NCI-H146 treated with DMSO at 0.1 percent for 48 hours (cell line): ENCODE measurements at regions not wholly inside any gene's neighbourhood (a gene's known extent, or its start where the extent isn't known, plus 50 kb on each side); places are given as distances from the start of the nearest gene placed in this dataset.
"Not testable (repeated sequence)": the region's sequence is repeated elsewhere in the genome, so short reads cannot be mapped to it uniquely, and the experiment has no call there.

ENCODE experiments used
- DNase-seq: peaks from one replicate; lab custom pipeline; 2025; ENCODE audit not compliant: unreplicated experiment; lab: John Stamatoyannopoulos, UW

- DNase-seq: no peak
These were observed 228.0 kb downstream of the SHOX start for GRCh38 chrX:858542-859078.

- no peak for DNase-seq
These were observed 226.8 kb downstream of the SHOX start for GRCh38 chrX:857376-857775.

GRCh38 chrX:856566-857290, 226.1 kb downstream of the SHOX start:
- no peak for DNase-seq

GRCh38 chrX:853304-853703, 222.7 kb downstream of the SHOX start:
- no peak for DNase-seq

- DNase-seq: no peak
These were observed 219.9 kb downstream of the SHOX start for GRCh38 chrX:850471-850916.

DNA sequence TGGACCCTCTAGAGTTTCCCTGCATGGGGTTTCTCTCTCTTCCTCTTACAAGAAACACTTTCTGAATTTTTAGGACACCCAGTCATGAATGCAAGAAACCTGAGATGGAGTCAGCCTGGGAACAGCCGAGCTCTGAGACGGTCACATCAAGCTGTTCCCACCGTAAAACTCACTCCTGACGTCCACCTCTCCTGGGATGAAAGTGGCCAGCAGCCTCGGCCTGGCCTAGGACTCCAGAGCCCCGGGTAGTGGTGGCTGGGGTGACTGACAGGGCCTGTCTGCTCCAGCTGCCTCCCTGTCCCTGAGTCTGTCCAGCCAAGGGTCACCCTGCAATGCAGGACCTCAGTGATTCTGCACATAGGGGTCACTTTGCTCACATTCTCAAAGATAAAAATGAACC, 217.8 kb downstream of the SHOX start:
- DNase-seq: no peak

DNA sequence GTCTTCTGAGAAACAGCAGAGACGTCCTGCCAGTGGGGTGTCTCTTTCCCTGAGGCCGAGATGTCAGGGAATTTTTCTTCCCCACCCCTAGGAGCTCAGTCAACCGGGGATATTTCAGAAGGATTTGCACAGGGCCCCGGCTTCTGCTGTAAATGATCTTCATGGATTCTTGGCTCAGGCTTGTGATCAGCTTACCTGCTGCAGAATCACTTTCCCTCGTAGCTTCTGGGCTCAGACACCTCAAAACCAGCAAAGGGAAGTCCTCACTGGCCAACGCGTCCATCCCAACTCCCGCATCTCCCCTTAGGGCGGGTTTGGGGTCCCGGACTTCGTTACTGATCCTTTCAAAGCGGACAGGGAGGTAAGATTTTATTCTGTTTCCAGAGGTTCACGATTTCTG, 212.7 kb downstream of the SHOX start:
- DNase-seq: no peak

DNA sequence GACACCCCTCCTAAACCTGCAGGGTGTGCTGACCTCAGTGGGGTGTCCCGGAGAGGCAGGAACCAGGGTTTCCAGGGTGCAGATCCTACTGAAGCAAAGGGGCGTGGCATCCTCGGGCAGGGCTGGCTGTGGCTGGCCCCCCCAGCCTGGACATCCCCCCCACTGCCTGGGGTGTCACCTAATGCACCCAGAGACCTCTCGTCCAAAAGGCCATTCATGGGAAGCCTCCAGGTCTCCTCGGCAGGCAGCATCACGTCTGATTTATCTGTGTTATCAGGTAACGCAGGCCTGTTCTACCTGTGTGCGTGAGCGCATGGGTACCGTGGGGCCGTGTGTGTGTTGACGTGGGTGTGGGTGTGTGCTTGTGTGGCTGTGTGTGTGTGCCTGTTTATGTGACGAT, 210.0 kb downstream of the SHOX start:
- DNase-seq: no peak

GRCh38 chrX:838666-839065, 208.1 kb downstream of the SHOX start:
- DNase-seq: not testable (repeated sequence)

GRCh38 chrX:835857-836256, 205.3 kb downstream of the SHOX start:
- DNase-seq: not testable (repeated sequence)

- DNase-seq: no peak
These were observed 199.9 kb downstream of the SHOX start for GRCh38 chrX:830532-830931.

GRCh38 chrX:829145-829544, 198.6 kb downstream of the SHOX start:
- DNase-seq: no peak

- DNase-seq: no peak
These were observed 197.9 kb downstream of the SHOX start for GRCh38 chrX:828411-828959.

GRCh38 chrX:826448-826847, 195.9 kb downstream of the SHOX start:
- no peak for DNase-seq

GRCh38 chrX:825991-826390, 195.4 kb downstream of the SHOX start:
- no peak for DNase-seq

DNA sequence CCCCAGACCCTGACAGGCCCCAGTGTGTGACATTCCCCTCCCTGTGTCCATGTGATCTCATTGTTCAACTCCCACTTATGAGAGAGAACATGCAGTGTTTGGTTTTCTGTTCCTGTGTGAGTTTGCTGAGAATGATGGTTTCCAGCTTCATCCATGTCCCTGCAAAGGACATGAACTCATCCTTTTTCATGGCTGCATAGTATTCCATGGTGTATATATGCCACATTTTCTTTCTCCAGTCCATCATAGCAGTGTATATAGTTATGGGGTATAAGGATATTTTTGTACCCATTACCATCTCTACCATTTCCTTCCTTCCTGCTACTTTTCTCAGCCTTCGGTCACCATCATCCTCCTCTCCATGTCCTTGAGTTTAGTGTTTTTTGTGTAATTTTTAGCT, 192.5 kb downstream of the SHOX start:
- not testable (repeated sequence) for DNase-seq

DNA sequence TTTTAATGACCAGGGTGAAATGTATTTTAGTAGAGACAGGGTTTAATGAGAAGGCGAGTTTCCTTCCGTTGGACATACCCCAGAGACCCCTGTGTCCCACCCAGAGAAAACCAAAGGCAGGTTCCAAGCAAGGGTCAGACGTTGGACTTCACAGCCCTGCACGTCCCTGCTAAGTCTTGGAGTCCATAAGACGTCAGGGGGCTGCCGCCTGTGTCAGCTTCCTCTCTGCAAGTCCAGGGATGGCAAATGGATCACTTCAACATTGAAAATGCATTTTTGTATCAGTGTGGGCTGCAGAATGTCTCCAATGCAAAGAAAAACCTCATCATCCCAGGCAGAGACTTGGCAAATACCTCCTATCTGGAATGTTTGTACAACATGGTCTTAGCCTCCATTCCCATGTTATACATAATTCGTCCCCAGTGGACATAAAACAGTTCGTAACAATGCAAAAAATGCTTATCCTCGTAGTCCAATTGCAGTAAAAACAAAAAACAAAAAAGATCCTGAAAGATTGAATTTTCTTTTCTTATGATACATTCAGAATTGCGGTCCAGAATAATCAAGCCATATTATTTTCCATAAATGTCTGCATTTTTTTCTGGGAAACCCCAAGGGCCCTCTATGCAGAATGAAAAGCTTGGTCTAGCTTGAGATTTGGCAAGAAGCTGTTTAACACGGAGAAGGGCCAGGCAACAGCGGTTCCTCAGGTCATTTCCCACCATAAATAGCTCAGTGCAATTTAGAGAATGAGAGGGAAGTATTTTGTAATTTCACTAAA, 190.9 kb downstream of the SHOX start:
- no peak for DNase-seq

DNA sequence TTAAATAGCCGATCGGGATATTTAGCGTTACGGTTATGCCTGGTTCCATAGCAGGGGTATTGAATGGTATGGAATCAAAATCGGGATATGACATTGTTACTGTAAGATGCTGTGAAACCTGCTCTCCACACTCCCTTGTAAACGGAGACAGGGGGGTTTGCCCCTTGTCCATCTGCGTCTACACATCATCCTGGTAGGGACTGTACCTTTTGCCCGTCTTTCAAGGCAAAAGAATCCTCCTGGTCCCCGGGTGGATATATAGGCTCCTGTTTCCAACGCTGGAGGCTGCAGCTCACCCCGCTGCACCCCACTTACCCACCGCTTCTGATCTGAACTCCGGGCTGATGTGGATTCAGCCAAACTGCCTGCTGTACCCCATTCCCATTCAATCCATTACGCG, 189.1 kb downstream of the SHOX start:
- no peak for DNase-seq

DNA sequence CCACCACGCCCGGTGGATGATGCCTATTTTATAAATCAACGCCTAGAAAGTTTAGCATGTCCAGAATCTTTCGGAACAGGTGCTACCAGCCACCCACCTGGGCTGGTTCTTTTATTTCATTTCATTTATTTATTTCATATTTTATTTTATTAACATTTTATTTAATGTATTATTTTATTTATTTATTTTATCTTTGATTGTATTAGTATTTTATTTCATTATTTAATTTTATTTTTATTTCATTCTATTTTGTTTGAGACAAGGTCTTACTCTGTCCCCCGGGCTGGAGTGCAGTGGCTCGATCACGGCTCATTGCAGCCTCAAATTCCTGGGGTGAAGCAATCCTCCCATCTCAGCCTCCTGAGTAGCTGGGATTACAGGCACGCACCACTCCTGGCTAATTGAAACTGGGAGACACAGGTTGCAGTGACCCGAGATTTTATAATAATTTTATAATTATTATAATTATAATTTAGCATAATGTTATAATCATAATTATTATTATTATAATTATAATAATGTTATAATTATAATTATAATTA, 187.2 kb downstream of the SHOX start:
- no peak for DNase-seq

- DNase-seq: not testable (repeated sequence)
These were observed 186.6 kb downstream of the SHOX start for GRCh38 chrX:817147-817546.

- no peak for DNase-seq
These were observed 185.8 kb downstream of the SHOX start for GRCh38 chrX:816411-816810.

DNA sequence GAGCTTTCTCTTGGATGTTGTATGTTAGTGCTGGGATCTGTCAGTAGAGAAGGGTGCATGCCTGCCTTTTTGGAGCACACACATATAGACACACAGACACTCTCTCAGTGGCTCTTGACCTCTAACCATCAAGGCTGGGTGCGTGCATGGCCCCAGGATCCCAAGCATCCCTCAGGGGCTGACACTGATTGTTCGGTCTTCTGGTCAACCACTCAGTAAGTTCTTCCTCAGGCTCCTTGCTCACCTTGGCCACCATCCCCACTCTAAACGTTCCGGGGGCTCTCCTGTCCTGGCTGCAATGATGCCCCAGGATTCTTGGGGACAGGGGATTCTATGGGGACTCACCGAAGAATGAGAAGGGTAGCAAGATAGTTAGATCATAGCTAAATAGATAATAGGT, 179.6 kb downstream of the SHOX start:
- DNase-seq: no peak
